Amniotic epithelial cell (primary cell): ENCODE measurements at regions not wholly inside any gene's neighbourhood (a gene's known extent, or its start where the extent isn't known, plus 50 kb on each side); places are given as distances from the start of the nearest gene placed in this dataset.
"Not testable (repeated sequence)": the region's sequence is repeated elsewhere in the genome, so short reads cannot be mapped to it uniquely, and the experiment has no call there.

ENCODE experiments used
- DNase-seq: peaks from one replicate; pipeline ENCODE4 v3.0.0-alpha.2; 2010; ENCODE audit warnings: low read depth

DNA sequence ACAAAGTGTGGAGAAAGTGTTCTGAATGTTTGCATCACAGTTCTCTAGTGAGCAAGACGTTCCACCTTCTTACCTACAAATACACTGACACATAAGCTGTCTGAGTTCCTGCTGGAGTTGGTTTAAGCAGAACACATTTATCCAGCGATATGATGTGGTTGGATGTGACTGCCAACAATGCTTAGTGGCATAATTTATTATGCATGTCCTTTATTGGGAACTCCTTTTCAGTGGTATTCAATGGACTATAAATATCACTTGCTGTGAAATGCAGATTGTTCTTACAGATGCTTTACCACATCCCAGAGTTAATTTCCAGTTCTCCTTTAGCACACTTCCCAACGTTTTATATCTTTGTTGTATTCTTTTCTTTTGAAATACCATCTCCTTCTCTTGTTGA lies 222.2 kb downstream of the LURAP1L start:
- DNase-seq, result no peak

- DNase-seq, result no peak
Observed at GRCh38 chr9:13001989-13002580, 227.3 kb downstream of the LURAP1L start.

GRCh38 chr9:13002740-13003139 lies 227.9 kb downstream of the LURAP1L start:
- DNase-seq, result peak; percentile 63

GRCh38 chr9:13009871-13010270 lies 235.1 kb downstream of the LURAP1L start:
- no peak for DNase-seq

DNA sequence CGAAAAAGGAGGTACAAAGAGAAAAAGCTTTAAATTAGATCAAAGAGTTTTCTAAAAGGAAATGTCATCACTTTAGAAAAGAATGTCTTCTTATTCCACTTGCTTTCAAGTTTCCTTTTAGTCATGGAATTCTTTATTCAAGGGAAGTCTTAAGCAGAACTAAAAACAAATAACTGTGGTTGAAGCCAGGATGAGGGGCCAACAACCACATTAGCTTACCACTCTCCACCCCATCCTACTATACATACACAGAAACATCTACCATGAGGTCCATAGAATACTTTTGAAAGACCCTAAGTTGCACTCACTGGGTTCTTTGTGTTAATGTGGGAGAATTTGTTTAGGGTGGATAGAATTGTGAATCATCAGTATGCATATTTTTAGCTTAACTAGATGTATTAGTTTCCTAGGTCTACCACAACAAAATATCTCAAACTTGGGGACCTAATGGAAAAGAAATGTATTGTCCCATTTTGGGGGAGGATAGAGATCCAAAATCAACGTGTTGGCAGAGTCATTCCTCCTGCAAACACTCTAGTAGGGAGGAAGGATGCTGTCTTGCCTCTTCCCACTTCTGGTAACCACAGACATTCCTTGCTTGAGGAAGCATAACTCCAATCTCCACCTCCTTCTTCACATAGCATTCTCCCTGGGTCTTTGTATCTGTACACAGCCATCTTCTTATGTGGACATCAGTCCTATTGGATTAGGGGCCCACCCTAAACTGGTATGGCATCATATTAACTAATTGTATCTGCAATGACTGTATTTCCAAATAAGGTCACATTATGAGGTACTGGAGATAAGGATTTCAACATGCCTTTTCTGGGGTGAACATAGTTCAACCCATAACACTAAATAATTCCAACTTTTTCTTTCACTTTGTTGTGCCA lies 239.4 kb downstream of the LURAP1L start:
- peak; percentile 70 for DNase-seq

DNA sequence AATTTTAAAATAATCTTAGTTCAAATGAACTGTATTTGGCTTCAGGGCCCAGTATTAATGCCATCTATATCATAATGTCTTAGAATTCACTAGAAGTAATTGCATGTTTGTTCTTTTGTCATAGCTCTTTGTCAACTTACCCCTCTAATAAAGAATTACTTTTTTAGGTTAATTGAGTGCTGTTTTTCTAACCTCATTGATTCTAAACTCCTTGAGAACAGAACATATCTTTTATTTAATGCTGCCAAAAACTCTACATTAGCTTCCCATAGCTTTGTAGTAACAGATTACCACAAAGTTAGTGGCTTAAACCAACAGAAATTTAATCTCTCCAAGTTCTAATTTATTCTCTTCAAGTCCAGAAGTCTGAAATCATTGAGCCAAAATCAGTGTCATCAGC lies 242.4 kb downstream of the LURAP1L start:
- no peak for DNase-seq

DNA sequence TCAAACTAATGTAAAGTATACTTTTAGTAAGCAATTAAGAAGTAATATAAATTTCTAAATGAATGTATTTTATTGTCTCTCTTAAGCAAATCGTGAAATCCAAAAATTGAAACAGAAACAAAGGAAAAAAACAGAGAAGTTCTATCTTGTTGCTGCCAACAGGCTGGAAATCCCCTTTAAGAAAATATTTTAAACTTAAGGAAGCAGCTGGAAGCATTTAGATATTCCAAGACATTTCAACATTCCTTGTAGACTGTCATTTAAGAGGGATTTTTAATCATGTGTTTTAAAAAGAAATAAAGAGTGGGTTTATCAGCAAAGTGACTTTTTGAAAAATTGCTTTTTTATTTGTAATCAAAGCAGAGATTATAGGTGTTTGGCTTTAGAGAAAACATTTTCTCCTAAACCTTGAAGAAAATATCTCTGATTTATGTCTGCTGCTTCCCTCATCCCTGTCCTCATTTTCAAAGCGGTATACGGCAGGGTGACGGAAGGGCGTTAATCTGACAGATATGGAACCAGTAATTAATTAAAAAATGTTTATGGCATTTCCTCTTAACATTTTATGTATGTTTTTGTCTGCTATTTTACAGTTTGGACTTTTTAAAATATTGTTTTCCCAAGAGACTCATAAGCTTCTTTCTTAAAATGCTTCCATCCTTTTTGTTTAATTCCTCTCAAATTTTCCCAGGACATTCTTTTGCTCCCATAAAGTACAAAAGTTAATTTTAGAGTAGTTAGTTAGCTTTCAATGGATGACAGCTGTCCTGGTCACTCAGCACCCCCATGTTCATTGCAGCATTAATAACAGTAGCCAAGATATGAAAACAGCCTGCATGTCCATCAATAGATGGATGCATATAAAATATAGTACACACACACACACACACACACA lies 245.6 kb downstream of the LURAP1L start:
- no peak for DNase-seq

- peak; percentile 30 for DNase-seq
Observed at GRCh38 chr9:13022756-13023155, 247.9 kb downstream of the LURAP1L start.

GRCh38 chr9:13023498-13023897 lies 248.7 kb downstream of the LURAP1L start:
- DNase-seq, result peak; percentile 49

- no peak for DNase-seq
Observed at GRCh38 chr9:13026956-13027355, 252.1 kb downstream of the LURAP1L start.

GRCh38 chr9:13027879-13028278 lies 251.6 kb downstream of the MPDZ start:
- DNase-seq, result no peak

DNA sequence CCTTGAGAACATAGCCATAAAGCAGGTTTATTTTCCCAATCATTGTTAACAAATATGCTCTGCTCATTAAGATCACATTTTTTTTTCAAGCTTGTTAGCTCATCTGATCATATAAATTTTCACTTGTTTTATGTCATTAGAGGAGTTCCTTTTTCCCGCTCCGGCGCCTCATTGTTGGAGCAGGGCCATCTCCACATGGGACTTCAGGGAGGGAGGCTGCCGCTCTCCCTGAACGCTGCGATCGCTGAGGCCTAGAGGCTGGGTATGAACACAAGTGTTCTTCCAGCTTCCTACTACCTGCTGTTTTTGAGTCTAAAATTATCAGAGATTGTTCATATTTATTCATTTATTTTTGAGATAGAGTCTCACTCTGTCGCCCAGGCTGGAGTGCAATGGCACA lies 246.9 kb downstream of the MPDZ start:
- no peak for DNase-seq

- peak; percentile 58 for DNase-seq
Observed at GRCh38 chr9:13033959-13034693, 245.4 kb downstream of the MPDZ start.

DNA sequence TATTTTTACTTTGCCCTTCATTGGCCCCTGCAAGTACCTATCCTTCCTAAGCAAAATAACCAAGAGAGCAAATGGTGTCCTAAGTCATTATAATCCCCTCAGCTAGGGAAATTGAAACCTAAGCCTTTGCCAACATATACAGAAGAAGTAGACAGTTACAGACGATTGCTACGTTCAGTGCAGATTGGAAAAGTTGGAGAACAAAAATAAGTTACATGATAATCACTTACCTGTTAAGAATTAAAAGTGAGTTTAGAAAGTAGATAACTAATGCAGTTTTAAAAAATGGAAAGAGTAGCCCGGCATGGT lies 244.8 kb downstream of the MPDZ start:
- no peak for DNase-seq

GRCh38 chr9:13035822-13036221 lies 243.7 kb downstream of the MPDZ start:
- DNase-seq, result no peak

- DNase-seq, result not testable (repeated sequence)
Observed at GRCh38 chr9:13037808-13038207, 241.7 kb downstream of the MPDZ start.

GRCh38 chr9:13047827-13048587 lies 231.5 kb downstream of the MPDZ start:
- DNase-seq, result peak; percentile 17

- no peak for DNase-seq
Observed at GRCh38 chr9:13049223-13049622, 230.3 kb downstream of the MPDZ start.

GRCh38 chr9:13053504-13053903 lies 226.0 kb downstream of the MPDZ start:
- DNase-seq, result no peak

DNA sequence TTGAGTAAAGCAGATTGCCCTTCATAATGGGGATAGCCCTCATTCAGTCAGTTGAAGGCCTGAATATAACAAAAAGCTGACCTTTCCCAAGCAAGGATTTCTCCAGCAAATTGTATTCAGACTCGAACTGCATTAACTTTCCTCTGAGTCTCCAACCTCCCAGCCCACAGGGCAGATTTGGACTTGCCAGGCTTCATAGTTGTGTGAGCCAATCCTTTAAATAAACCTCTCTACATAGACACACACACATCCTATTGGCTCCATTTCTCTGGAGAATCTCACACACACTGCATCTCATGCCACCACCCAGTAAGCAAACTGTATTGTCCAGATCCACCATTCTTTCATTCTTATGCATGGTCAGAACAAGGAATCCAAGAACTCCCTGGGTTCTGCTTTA lies 225.1 kb downstream of the MPDZ start:
- DNase-seq, result no peak
